Epithelial cell of esophagus (primary cell): ENCODE measurements at regions not wholly inside any gene's neighbourhood (a gene's known extent, or its start where the extent isn't known, plus 50 kb on each side); places are given as distances from the start of the nearest gene placed in this dataset.

Source experiments
- DNase-seq: peaks from one replicate; pipeline ENCODE4 v3.0.0; 2010; ENCODE audit warnings: low read depth
- H3K4me3 ChIP-seq: 2 replicates; pipeline ENCODE4 v1.5.1; 2011; ENCODE audit warnings: mild to moderate bottlenecking, low read length, control low read depth
- TF ChIP-seq, protein P1 (sequence below): IDR thresholded peaks from 2 replicates; pipeline ENCODE4 v1.5.1; 2011; ENCODE audit warnings: low read depth, mild to moderate bottlenecking, low read length, control low read depth, inconsistent platforms; ENCODE audit not compliant: insufficient read depth; ENCODE audit errors: missing control alignments

DNA sequence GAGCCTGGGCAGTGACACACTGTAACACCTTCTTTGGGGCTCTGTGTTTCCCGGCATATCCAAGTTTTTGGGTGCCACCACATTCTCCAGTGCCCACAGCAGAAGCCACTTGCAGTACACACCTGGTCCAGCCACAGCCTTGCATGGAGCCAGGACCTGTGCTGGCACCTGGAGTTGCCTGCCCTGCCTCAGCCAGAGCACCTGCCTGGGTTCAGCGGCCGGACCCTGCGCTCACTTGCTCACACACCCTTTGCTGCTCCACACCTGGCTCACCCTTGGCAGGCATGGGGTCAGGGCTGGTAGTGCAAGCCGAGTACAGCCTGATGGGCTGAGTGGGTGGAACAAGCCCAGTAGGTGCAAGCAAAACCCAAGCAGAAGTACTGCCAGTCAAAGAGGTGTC is 1511.1 kb downstream of the TECRL start:
- DNase-seq = no peak
- TF ChIP-seq, protein P1, sequence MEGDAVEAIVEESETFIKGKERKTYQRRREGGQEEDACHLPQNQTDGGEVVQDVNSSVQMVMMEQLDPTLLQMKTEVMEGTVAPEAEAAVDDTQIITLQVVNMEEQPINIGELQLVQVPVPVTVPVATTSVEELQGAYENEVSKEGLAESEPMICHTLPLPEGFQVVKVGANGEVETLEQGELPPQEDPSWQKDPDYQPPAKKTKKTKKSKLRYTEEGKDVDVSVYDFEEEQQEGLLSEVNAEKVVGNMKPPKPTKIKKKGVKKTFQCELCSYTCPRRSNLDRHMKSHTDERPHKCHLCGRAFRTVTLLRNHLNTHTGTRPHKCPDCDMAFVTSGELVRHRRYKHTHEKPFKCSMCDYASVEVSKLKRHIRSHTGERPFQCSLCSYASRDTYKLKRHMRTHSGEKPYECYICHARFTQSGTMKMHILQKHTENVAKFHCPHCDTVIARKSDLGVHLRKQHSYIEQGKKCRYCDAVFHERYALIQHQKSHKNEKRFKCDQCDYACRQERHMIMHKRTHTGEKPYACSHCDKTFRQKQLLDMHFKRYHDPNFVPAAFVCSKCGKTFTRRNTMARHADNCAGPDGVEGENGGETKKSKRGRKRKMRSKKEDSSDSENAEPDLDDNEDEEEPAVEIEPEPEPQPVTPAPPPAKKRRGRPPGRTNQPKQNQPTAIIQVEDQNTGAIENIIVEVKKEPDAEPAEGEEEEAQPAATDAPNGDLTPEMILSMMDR = no peak
- H3K4me3 ChIP-seq = no peak overlapping the region

DNA sequence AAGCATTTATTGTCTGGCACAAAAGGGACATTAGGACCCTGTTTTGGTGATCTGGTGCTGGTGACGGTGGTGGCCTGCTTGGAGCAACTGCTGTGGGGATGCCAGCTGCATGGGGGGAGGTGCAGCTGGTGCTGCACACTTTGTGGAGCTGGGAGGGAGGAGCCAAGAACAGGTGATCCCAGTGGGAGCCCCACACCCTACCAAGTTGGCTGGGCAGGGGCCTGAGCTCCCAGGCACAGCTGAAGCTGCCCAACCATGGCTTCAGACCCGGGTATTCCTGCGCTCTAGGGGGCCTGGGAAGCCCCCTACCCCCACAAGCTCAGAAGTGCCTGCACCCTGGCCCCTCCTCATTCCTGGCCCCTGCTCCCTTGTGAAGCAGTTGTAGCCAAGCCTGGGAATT is 1512.5 kb downstream of the TECRL start:
- no peak for DNase-seq
- no peak overlapping the region for H3K4me3 ChIP-seq
- TF ChIP-seq, protein P1 = no peak

DNA sequence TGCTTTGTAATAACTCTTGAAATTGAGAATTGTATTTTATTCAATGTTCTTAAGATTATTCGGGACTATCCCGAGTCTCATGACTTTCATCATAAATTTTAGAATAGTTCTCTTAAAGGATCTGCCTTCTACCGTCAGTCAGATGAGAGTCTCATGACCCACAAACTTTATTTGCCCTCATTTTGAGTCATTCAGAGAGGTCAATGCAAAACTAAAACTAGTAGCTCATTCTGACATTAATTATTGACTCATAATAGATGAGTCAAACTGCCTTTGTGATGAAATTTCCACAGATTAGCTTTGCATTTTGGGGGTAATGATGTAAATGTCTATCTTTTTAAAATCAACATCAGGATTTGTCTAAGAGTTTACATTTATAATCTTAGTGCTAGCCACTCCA is 1527.3 kb downstream of the TECRL start:
- peak; percentile 0 for DNase-seq
- TF ChIP-seq, protein P1 = no peak
- no peak overlapping the region for H3K4me3 ChIP-seq

DNA sequence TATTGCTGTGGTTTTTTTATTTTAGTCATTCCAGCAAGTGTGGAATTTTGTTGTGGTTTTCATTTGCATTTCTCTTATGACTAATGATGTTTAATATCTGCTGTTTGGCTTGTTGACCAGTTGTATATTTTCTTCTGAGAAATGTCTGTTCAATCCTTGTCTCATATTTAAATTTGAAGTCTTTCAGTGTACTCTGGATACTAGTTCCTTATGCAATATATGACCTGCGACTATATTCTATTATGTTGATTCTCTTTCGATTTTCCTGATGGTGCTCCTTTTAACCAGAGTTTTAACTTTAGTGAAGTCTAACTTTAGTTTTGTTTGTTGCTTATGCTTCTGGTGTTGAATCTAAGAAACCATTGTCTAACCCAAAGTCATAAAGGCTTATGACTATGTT is 1528.0 kb downstream of the TECRL start:
- no peak for DNase-seq
- TF ChIP-seq, protein P1 = no peak
- H3K4me3 ChIP-seq = no peak overlapping the region

DNA sequence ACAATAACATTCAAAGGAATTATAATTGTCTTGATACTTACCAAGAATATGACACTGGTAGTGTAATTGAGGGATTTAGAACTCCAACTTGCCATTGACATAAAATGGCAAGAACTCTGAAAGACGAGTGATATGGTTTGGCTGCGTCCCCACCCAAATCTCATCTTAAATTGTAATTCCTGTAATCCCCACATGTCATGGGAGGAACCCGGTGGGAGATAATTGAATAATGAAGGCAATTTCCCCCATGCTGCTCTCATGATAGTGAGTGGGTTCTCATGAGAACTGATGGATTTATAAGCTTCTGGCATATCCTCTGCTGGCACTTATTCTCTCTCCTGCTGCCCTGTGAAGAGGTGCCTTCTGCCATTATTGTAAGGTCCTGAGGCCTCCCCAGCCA is 1536.4 kb downstream of the TECRL start:
- TF ChIP-seq, protein P1 = no peak
- DNase-seq = no peak
- H3K4me3 ChIP-seq = no peak overlapping the region

DNA sequence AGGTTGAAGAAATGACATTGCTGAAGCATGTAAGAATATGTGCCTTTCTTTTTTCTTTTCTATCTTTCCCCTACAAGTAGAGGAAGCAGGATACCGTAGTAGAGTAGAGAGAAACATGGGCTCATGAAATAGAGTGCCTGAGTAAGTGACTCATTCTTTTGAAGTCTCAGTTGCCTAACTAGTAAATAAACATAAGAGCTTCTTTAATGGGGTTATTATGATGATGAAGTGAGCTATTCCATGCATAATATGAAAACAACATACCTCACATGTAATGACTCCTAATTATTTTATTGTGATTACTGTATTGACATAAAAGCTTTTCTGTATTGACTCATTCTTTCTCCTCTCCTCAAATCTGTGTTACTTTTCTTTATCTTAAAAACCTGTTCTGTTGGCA is 1538.2 kb downstream of the TECRL start:
- no peak for DNase-seq
- TF ChIP-seq, protein P1 = no peak
- no peak overlapping the region for H3K4me3 ChIP-seq

DNA sequence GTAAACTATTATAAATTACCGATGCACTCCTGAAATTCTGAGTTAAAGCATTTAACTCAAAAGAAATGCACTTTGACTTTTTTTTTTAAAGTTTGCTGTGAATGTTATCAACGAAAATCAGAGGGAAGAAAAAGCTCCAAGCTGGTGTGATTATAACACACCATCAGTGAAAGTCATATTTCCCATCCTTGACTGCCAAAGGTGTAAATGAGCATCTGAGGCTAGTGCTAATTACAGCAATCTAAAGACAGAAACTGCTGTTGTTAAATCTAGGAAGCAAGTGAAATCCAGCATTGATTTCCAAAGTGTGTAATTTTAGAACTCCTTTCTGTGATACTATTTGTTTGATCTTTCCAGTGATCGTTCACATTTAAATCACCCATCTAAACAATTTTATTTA is 1538.8 kb downstream of the TECRL start:
- TF ChIP-seq, protein P1 = no peak
- no peak for DNase-seq
- no peak overlapping the region for H3K4me3 ChIP-seq
